ENCODE measurements at regions not wholly inside any gene's neighbourhood (a gene's known extent, or its start where the extent isn't known, plus 50 kb on each side); places are given as distances from the start of the nearest gene placed in this dataset.

- CTCF ChIA-PET: no interaction called here
- ATAC-seq (no peak), FAIRE-seq (no peak), DNase-seq (ENCODE audit: low read depth in 1 of 2, low spot score in 1 of 2) (no peak)
- TF ChIP-seq SMC3 (IDR thresholded peaks at IDR 0.05) (no peak), HOXB5 (CRISPR knock-in tag; IDR thresholded peaks at IDR 0.05) (no peak), POLR2A (IDR thresholded peaks at IDR 0.05; ENCODE audit: low read length) (no peak), ESRRA (IDR thresholded peaks at IDR 0.05; ENCODE audit: borderline replicate concordance, low read length) (no peak), CTCF (IDR thresholded peaks at IDR 0.05) (no peak), HOXA7 (CRISPR knock-in tag; IDR thresholded peaks at IDR 0.05) (no peak), KDM1A (IDR thresholded peaks at IDR 0.05; ENCODE audit: low read depth) (no peak), SREBF2 (IDR thresholded peaks at IDR 0.05) (no peak), MAX (IDR thresholded peaks at IDR 0.05) (no peak), KDM5A (IDR thresholded peaks at IDR 0.05) (no peak), E2F6 (IDR thresholded peaks at IDR 0.05; ENCODE audit: borderline replicate concordance, low read depth) (no peak), BHLHE40 (IDR thresholded peaks at IDR 0.05; ENCODE audit: low read depth, low read length) (no peak), JUNB (IDR thresholded peaks at IDR 0.05) (no peak), FOXS1 (CRISPR knock-in tag; IDR thresholded peaks at IDR 0.05) (no peak), PHF8 (IDR thresholded peaks at IDR 0.05; ENCODE audit: borderline replicate concordance, low read depth) (no peak), CBX8 (IDR thresholded peaks at IDR 0.05) (no peak), RCOR1 (IDR thresholded peaks at IDR 0.05; ENCODE audit: low read depth, low read length) (no peak)
- no peak overlapping the region for H3K27ac ChIP-seq
- H3K4me1 ChIP-seq: no peaks in the 10 kb centered on the region
- no peaks in the 10 kb centered on the region for H3K9me3 ChIP-seq
- H3K4me2 ChIP-seq: no peak overlapping the region
- POLR2A ChIA-PET: no interaction called here
- WGBS (ENCODE audit: missing lambda C conversion rate): 3% methylated on average over 5 of the region's 5 CpGs
- H3K4me3 ChIP-seq: no peak overlapping the region
Measured at GRCh38 chr2:118568700-118569099, 278.7 kb downstream of the EN1 start.

GRCh38 chr2:118565786-118566540 lies 281.5 kb downstream of the EN1 start:
- no peak for TF ChIP-seq MAX (IDR thresholded peaks at IDR 0.05)
- TF ChIP-seq CHD2 (IDR thresholded peaks at IDR 0.05; ENCODE audit: low read length, partially characterized antibody): no peak
- TF ChIP-seq SREBF2 (IDR thresholded peaks at IDR 0.05): no peak
- no peak for TF ChIP-seq ATOH8 (CRISPR knock-in tag; IDR thresholded peaks at IDR 0.05; ENCODE audit: low read depth)
- no peak for TF ChIP-seq HES2 (IDR thresholded peaks at IDR 0.05)
- TF ChIP-seq FOSL2 (IDR thresholded peaks at IDR 0.05): no peak
- no peak for TF ChIP-seq FOSL2 (CRISPR knock-in tag; IDR thresholded peaks at IDR 0.05)
- no peak for TF ChIP-seq CHD4 (IDR thresholded peaks at IDR 0.05; ENCODE audit: borderline replicate concordance)
- TF ChIP-seq RFX5 (IDR thresholded peaks at IDR 0.05): no peak
- TF ChIP-seq BHLHE40 (IDR thresholded peaks at IDR 0.05; ENCODE audit: low read depth, low read length): no peak
- no peak for TF ChIP-seq MYC (IDR thresholded peaks at IDR 0.05; ENCODE audit: borderline replicate concordance, low read length)
- no peak for TF ChIP-seq ZNF302 (CRISPR knock-in tag; IDR thresholded peaks at IDR 0.05)
- TF ChIP-seq MAFK (IDR thresholded peaks at IDR 0.05; ENCODE audit: partially characterized antibody): no peak
- TF ChIP-seq GATA3 (IDR thresholded peaks at IDR 0.05; ENCODE audit: borderline replicate concordance): no peak
- WGBS (ENCODE audit: missing lambda C conversion rate): 14% methylated on average over 5 of the region's 5 CpGs
- ATAC-seq: no peak
- ChIA-PET CTCF (interaction anchor here (1.3 kb wide), 1 partner anchor 290 kb away, joined by 5 read pairs; no protein-coding TSS in a partner anchor), POLR2A (no interaction called here)
- no peak for FAIRE-seq
- no peak for DNase-seq (ENCODE audit: low read depth in 1 of 2, low spot score in 1 of 2)
- no peaks in the 10 kb centered on the region for H3K4me1 ChIP-seq
- H3K4me2 ChIP-seq: no peak overlapping the region
- no peaks in the 10 kb centered on the region for H3K9me3 ChIP-seq
- no peak overlapping the region for H3K27ac ChIP-seq
- no peak overlapping the region for H3K4me3 ChIP-seq
